NCI-H2196 treated with DMSO at 0.1 percent for 48 hours (cell line): ENCODE measurements at regions not wholly inside any gene's neighbourhood (a gene's known extent, or its start where the extent isn't known, plus 50 kb on each side); places are given as distances from the start of the nearest gene placed in this dataset.
A peak's percentile ranks its signal among the peaks of the same experiment; 100 is the strongest.
"Not testable (repeated sequence)": the region's sequence is repeated elsewhere in the genome, so short reads cannot be mapped to it uniquely, and the experiment has no call there.

Experiments
- DNase-seq: peaks from one replicate; lab custom pipeline; 2025; ENCODE audit not compliant: unreplicated experiment; lab: John Stamatoyannopoulos, UW

DNA sequence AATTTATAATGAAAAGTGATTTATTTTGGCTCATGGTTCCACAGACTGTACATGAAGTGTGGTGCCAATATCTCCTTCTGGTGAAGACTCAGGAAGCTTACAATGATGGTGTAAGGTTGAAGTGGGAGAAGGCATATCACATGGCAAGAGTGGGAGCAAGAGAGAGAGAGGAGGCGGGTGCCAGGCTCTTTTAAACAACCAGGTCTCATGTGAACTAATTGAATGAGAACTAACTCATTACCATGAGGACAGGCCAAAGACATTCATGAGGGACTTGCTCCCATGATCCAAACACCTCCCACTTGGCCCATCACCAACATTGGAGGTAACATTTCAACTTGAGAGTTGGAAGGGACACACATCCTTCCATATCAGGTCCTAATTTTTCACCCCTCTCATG lies 155.2 kb downstream of the SLC38A4 start:
- DNase-seq, result no peak

DNA sequence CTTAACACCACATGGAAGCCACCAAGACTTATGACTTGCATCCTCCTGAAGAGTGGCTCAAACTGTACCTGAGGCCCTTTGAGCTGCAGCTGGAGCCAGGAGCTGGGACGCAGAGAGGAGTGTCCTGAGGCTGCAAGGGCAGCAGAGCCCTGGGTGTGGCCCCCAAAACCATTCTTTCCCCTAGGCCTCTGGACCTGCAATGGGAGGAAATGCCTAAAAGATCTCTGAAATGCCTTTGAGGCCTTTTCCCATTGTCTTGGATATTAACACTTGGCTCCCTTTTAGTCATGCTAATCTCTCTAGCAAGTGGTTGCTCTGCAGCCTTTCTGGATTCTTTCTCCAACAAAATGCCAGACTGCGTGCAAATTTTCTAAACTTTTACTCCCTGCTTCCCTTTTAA lies 156.1 kb downstream of the SLC38A4 start:
- DNase-seq, result no peak

DNA sequence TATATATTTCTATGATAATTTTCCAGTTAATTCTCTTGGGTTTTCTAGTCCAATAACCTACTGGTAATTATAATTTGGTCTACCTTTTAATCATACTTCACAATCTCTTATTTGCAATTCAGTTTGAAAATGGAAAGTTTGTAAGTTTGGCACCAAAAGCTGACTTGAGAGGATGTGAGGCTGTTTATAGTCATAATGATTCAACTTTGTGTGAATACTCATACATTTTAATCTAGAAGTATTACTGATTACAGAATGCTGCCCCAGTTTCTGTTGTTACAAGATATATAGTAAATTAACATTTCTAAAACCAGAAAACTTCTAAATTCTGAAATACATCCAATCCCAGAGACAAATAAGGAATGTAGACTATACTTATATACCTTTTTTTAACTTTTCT lies 158.2 kb downstream of the SLC38A4 start:
- DNase-seq, result no peak

DNA sequence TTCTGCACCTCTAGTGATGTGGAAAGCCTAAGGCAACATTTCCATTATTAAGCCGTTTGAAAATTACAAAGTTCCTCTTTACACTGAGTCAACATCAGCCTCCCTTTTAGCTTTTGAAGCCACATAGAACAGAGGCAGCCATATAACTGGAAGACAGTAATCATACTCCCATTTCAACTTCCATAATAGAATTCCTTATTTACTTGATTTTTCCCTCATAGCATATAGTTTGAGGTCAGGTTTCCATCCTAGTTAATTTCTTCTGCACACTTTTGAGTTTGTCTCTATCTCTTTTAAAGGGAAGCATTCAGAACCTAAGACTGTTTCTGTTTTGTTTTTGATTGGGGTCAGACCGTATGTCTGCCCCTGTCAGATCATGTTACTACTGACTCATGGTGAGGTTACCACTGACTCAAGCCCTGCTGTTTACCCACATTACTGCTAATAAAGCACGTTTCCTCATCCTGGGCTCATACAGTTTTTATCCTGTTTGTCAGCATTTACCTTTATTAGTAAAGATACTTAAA lies 161.0 kb downstream of the SLC38A4 start:
- peak; percentile 34 for DNase-seq

DNA sequence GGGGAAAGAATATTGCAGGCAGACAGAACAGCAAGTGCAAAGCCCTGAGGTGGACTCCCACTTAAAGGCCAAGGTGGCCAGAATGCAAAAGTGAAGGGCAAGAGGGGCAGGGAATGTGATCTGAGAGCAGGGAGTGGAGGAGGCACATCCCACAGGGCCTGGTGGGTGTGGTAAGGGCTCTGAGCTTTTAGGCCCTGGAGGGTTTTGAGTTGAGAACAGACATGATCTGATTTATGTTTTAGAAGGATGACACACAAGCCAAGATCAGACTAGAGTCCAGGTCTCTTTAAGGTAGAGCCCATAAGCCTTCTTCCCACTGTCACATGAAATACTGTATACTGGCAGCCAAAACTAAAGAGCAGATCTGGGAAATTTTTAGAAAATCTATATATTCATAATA lies 162.5 kb downstream of the SLC38A4 start:
- DNase-seq, result no peak

DNA sequence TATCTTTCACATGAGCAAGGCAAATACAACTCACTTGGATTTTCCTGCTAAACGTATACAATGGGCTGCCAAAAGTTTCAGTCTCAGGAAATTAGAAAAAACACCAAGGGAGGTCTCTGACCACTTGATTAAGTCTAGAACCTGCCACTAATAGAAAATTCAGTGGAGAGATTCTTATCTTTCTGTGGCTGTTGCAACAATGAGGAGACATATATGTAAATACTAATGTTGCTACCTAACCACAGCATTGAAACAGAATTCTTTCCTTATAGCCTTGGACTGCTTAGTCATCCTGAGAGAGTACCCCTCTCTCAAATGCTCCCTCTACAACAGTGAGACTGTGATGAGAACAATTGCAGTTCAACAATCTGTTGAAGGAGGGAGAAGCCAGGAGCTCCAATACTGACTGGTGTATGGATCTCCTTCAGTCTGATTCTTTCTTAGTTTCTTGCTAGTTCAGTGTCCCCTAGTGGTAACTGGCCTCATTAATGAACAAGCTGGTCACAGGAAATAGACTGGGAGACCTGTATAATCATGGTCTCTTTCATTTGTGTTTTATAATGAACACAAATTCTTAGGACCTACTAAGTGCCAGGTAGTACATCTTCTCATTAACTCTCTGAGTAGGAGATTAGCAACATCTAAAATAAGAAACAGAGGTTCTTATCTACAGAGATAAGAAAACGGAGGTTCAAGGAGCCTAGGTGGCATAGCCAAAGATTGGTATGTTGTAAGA lies 164.5 kb downstream of the SLC38A4 start:
- peak; percentile 32 for DNase-seq

DNA sequence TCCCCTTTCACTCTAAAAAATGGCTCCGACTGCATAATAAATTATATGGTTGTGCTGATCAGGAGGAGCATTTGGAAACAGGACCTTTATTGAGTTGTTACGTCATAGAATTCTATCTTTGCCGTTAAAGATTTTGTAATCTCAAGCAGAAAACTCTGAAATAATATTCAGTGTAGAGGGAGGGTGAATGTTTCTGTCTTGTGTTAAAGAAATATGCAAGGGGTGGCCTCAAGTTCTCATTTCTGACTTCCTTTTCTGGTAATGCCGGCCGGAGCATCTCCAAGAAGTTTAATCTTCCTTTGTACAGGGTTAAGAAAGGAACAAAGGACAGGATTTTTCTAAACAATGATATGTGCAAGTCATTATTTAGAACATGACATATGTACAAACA lies 165.1 kb downstream of the SLC38A4 start:
- DNase-seq, result no peak

DNA sequence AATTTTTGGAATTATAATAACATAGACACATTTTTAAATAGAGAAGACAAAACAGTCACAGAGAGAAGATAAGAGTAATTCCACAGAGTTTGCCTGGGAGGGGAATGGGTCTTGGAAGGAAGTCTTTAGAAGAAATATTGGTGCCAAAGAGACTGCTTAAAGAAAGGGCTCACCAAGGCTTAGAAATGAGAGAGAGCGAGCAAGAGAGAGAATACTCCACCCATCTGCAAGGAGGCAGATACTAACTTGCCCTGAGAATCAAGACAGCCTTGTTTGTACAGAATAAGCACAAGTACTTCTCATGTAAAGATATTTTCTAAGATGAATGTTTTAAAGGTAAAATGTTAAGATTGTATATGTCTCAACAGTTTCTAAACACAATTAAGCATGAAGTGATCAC lies 165.5 kb downstream of the SLC38A4 start:
- DNase-seq, result no peak

DNA sequence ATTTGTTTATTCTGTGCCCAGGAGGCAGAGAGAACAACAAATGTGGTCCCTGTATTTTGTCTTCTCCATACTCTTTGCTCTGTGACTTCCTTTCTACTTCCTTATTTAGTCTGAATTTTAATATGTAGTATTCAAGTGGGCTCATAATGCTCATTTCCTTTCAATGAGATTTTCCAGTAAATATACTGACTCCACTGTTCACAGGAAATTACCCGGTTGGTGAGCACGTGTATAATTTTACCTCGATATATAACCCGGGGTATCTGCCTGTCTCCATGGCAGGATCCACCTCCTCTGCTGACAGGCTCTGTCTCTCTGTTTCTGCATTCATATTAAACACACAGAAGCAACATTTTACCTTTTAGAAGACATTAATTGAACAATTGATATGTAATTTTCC lies 166.0 kb downstream of the SLC38A4 start:
- DNase-seq, result no peak

DNA sequence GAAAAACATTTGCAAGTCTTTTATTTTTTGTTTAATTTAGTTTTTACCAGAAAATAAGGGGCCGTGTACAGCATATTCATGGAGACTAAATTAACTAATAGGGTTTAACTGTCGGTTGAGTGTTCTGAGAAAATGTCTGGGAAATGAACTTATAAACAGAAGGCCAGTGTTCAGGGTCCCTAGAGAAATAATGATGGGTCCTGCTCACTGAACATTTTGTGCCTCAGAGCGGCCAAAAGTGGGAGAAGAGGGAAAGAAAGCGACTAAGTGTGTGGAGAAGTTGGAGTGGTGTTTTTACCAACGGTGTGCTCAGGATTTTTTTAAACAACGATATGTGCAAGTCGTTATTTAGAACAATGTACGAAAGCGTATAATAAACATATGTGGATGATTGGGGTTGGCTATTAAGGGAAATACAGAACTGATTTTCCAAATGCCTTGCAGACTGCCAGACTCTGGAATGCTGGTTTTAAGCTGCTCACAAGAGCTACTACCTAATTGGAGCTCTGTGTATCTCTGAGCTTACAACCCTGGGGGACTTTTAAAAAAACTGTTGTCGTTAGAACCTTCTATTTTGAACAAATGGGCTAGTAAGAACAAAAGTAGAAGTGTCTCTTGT lies 166.7 kb downstream of the SLC38A4 start:
- DNase-seq, result no peak

DNA sequence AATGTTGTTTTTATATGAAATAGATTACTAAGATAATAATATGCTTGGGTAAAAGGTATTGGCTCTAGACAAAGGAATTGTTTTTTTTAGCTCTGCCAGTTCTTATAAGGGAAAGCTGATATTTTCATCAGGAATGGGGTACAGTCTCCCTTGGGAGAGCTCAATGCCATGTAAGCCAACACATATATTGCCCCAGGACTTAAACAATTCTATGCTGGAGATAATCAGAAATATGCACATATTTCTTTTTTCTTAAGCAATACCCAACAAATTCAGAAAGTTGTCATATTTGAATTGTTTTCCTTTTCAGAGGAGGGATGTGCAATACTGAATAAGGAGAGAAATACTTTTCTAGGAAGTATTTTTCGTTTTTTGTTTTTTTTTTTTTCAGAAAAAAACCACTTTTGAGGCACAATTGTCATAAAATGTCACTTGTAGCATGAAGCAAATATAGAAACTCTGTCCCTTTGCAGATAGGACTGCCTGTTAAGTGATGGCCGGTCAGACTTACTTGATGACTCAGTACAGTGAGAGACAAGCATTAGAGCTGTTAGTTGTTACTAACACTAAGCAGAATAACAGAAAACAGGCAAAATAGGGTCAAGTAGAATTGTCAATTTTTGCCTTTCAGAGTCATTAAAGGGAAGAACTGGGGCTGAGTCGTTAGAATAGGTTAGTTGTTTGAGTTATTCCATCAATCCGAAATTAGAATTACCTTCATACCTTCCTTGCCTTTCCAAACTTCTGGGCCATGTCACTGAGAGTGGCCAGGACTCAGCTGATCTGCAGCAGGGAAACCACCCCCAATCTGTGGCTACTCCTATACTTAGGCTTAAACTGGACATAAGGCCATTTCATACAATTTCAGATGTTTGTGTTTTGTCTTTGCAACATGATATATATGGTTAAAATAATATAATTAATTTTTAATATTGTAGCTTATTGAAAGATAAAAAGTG lies 168.1 kb downstream of the SLC38A4 start:
- no peak for DNase-seq

DNA sequence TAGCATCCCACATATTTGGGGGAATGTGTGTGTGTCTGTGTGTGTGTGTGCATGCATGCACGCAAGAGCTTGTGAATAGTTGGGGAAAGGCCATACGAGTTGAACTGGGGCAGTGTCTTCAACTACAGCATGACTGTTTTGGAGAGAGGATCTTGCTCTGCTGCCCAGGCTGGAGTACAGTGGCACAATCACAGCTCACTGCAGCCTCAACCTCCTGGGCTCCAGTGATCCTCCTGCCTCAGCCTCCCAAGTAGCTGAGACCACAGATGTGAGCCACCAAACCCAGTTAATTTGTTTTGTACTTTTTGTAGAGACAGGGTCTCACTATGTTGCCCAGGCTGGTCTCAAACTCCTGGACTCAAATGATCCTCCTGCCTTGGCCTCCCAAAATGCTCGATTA lies 169.8 kb downstream of the SLC38A4 start:
- DNase-seq, result not testable (repeated sequence)

DNA sequence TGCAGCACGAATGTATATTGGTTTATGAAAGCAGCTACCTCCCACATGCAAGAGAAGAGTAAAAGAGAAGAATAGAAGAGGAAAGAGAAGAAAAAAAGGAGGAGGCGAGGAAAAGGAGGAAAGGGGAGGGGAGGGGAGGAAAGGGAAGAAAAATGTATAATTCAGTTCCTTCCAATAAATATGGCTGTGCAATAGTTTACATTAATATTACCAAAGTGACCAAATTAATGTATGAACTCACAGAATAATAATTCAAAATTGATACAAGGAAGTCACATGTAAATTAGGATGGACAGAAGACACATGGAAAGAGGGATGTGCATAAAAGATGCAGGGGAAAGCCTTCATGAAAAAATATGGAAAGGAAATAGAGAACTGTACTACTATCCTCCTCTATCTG lies 172.5 kb downstream of the SLC38A4 start:
- DNase-seq, result no peak

DNA sequence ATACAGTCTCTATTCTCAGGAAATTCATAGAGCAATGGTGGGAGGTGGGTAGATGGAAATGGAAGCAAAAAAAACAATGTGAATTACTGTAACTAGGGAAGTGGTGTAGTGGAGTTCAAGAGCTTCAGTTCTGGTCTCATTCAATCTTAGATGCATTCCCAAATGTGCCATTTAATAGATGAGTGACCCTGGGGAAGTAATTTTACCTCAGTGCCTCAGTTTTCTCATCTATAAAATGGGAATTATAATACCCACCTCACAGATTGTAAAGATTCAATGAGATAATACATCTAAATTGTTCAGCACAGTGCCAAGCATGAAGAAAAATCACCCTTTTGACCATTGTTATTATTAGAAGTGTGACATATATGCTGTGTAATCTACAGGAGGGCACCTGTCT lies 173.1 kb downstream of the SLC38A4 start:
- no peak for DNase-seq

DNA sequence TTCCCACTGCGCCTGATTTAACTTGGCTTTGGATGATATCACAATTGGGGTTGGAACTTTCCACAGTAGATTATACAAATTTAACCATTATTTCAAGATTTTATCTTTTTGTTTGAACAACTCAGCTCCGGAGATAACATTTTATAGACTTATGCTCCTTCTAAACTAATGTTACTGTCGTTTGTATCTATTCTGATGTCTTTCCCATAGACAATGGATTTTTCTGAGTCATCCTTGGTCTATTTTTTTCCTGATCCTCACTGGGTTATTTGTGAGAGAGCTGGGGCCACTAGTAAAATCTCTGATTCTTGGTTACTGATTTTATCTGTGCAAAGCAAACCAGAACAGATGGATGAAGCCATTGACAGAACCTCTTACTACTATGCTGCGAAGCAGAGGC lies 175.1 kb downstream of the SLC38A4 start:
- no peak for DNase-seq

DNA sequence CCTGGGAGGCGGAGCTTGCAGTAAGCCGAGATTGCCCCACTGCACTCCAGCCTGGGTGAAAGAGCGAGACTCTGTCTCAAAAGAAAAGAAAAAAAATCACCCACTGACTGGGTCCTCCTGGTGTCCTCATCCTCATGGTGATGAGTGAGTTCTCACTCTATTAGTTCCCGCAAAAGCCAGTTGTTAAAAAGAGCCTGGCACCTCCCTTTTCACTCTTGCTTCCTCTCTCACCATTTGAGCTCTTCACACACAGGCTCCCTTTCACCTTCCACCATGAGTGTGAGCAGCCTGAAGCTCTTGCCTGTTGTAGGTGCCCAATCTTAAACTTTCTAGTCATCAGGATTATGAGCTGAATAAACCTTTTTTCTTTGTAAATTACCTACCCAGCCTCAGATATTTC lies 176.4 kb downstream of the SLC38A4 start:
- DNase-seq, result no peak

DNA sequence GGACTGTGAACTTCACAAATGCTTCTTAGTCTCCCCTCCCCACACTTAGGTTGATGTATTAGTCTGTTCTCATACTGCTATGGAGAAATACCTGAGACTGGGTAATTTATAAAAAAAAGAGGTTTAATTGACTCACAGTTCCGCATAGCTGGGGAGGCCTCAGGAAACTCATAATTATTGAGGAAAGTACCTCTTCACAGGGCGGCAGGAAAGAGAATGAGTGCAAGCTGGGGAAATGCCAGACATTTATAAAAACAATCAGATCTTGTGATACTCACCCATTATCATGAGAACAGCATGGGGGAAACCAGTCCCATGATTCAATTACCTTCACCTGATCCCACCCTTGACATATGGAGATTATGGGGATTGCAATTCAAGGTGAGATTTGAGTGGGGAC lies 178.8 kb downstream of the SLC38A4 start:
- DNase-seq, result no peak

DNA sequence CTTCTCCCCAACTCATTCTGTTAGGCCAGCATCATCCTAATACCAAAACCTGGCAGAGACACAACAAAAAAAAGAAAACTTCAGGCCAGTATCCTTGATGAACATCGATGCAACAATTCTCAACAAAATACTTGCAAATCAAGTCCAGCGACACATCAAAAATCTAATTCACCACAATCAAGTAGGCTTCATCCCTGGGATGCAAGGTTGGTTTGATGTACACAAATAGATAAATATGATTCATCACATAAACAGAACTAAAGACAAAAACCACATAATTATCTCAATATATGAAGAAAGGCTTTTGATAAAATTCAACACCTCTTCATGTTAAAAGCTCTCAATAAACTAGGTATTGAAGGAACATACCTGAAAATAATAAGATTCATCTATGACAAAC lies 184.1 kb downstream of the SLC38A4 start:
- DNase-seq, result not testable (repeated sequence)

DNA sequence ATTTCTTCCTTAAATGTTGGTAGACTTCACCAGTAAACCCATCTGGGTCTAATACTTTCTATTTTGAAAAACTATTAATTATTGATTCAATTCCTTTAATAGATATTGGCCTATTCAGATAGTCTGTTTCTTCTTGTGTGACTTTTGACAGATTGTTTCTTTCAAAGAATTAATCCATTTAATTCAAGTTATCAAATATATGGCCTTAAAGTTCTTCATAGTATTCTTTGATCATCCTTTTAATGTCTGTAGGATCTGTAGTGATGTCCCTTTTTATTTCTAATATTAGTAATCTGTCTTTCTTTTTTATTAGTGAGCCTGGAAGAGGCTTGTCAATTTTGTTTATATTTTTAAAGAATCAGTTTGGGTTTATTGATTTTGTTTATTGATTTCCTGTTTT lies 190.0 kb downstream of the SLC38A4 start:
- DNase-seq, result no peak

DNA sequence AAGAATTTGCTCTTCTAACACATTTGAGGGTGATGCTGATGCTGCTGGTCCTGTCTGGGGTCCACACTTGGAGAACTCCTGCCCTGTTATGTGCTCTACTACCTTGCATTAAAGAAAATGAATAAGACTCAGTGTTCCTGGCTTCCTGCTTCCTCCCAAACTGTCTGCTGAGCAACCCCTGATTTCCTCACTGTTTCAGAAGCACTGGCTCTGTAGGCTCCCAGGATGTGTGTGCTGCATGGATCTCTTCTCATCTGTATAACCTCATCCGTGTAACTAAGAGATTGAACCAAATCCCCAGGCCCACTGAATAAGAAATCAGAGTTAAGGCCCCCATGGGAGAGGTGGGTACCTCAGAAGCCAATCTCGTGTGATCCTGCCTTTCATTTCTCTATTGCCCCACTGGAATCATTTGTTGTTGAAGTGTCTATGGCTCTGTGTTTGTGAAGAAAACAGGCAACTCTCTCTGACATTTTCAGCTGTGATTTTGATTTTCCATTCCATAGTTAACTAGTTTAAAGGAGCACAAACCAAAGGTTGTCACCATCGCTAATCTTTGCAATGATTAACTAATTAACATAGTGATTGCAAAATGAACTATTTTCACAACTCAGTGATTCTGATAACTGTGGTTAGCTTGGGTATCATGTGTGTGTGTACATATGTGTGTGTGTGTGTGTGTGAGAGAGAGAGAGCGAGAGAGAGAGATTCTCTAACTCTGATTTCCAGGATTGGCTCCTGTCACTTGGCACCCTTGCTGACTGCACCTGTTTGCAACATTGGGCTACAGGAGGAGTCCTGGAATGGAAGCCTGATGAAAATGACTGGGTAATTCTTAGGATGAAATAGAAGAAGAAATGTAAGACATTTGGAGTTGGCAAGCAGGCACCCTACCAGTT lies 196.2 kb downstream of the SLC38A4 start:
- no peak for DNase-seq

DNA sequence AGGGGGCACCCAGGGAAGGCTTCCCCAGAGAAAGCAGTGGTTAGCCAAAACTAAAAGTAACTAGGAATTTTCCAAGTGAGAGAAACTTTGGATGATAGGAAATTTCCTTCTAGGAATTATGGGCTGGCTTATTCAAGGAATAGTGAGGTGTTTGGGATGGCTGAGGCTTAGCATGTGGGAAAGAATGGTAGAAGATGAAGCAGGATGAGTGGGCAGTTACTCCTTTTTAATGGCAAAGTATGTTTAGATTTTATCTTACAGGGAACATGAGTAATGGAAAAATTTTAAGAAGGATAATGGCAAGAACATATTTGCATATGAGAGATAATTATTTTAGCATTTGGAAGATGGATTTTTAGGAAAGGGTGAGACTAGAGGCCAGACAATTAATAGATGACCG lies 197.6 kb downstream of the SLC38A4 start:
- no peak for DNase-seq
